ENCODE measurements at regions not wholly inside any gene's neighbourhood (a gene's known extent, or its start where the extent isn't known, plus 50 kb on each side); places are given as distances from the start of the nearest gene placed in this dataset.
A peak's percentile ranks its signal among the peaks of the same experiment; 100 is the strongest.

DNA sequence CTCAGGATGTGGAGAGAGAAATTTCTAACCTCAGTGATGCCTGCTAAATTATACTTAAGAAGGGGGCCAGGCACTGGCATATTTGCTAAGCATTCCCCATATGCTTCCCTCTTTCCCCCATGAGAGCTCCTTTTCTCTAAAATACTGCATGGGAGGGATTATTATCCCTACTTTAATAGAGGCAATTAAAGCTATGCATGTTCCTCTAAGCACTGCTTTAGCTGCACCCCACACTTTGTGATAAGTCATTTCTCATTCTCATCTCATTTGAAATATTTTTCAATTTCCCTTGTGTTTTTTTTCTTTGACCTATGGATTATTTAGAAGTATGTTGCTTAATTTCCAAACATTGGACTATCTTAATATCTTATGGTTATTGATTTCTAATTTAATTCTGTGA lies 72.1 kb upstream of the CIBAR2 start:
- no peaks in the 10 kb centered on the region for H3K27me3 ChIP-seq (ENCODE audit: control insufficient read depth in 1 of 2, insufficient read depth in 2 of 2, low read length in 2 of 2)
- TF ChIP-seq ZNF432 (CRISPR knock-in tag; IDR thresholded peaks at IDR 0.05; ENCODE audit: borderline replicate concordance) (no peak), CHD4 (IDR thresholded peaks at IDR 0.05; ENCODE audit: borderline replicate concordance, low read length) (peak; percentile 83; the same call in 1 of the 2 replicates), NONO (IDR thresholded peaks at IDR 0.05) (no peak), NONO (CRISPR knock-in tag; conservative IDR thresholded peaks at IDR 0.05) (no peak), ZFP90 (CRISPR knock-in tag; IDR thresholded peaks at IDR 0.05; ENCODE audit: borderline replicate concordance) (peak; percentile 100), SIX4 (CRISPR knock-in tag; IDR thresholded peaks at IDR 0.05) (no peak), KDM3A (CRISPR knock-in tag; IDR thresholded peaks at IDR 0.05; ENCODE audit: low read depth) (no peak)
- TF ChIP-seq, protein P1, sequence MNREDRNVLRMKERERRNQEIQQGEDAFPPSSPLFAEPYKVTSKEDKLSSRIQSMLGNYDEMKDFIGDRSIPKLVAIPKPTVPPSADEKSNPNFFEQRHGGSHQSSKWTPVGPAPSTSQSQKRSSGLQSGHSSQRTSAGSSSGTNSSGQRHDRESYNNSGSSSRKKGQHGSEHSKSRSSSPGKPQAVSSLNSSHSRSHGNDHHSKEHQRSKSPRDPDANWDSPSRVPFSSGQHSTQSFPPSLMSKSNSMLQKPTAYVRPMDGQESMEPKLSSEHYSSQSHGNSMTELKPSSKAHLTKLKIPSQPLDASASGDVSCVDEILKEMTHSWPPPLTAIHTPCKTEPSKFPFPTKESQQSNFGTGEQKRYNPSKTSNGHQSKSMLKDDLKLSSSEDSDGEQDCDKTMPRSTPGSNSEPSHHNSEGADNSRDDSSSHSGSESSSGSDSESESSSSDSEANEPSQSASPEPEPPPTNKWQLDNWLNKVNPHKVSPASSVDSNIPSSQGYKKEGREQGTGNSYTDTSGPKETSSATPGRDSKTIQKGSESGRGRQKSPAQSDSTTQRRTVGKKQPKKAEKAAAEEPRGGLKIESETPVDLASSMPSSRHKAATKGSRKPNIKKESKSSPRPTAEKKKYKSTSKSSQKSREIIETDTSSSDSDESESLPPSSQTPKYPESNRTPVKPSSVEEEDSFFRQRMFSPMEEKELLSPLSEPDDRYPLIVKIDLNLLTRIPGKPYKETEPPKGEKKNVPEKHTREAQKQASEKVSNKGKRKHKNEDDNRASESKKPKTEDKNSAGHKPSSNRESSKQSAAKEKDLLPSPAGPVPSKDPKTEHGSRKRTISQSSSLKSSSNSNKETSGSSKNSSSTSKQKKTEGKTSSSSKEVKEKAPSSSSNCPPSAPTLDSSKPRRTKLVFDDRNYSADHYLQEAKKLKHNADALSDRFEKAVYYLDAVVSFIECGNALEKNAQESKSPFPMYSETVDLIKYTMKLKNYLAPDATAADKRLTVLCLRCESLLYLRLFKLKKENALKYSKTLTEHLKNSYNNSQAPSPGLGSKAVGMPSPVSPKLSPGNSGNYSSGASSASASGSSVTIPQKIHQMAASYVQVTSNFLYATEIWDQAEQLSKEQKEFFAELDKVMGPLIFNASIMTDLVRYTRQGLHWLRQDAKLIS (CRISPR knock-in tag; IDR thresholded peaks at IDR 0.05), result no peak
- TF ChIP-seq, protein P2, sequence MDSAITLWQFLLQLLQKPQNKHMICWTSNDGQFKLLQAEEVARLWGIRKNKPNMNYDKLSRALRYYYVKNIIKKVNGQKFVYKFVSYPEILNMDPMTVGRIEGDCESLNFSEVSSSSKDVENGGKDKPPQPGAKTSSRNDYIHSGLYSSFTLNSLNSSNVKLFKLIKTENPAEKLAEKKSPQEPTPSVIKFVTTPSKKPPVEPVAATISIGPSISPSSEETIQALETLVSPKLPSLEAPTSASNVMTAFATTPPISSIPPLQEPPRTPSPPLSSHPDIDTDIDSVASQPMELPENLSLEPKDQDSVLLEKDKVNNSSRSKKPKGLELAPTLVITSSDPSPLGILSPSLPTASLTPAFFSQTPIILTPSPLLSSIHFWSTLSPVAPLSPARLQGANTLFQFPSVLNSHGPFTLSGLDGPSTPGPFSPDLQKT (CRISPR knock-in tag; IDR thresholded peaks at IDR 0.05; ENCODE audit: borderline replicate concordance), result no peak
- H3K27ac ChIP-seq (ENCODE audit: extremely low read length, insufficient read depth, low read length), result no peak overlapping the region
- no peak overlapping the region for H3K4me3 ChIP-seq (replicated peaks in 1 of 3; ENCODE audit: insufficient read depth in 1 of 3, low read depth in 2 of 3, low read length in 3 of 3)
- no peak overlapping the region for H3K9ac ChIP-seq (ENCODE audit: insufficient read depth, low read depth, low read length)
- no peaks in the 10 kb centered on the region for H3K79me2 ChIP-seq (ENCODE audit: insufficient read depth, low read length)
- no peak overlapping the region for H2AFZ ChIP-seq (ENCODE audit: low read length)
- peaks cover 19% of the 10 kb centered on the region for H3K4me1 ChIP-seq (ENCODE audit: insufficient read depth, low read length)
- no peak for DNase-seq (ENCODE audit: low spot score)
- H3K36me3 ChIP-seq (replicated peaks in 1 of 2; ENCODE audit: control insufficient read depth in 1 of 2, insufficient read depth in 2 of 2, low read length in 2 of 2), result peaks cover 0 to 12% of the 10 kb centered on the region in 2 experiments; a peak in 1 of 5 replicates
- no TSS peak for BruUV-seq (replicated peaks)
- no peak overlapping the region for H3K4me2 ChIP-seq (ENCODE audit: low read depth, low read length)
- CTCF ChIA-PET (ENCODE audit: low intra/inter-chr PET ratio, low total read pairs), result no interaction called here
- peaks cover 3% of the 10 kb centered on the region; the same call in 1 of the 2 replicates for H4K20me1 ChIP-seq (ENCODE audit: insufficient read depth, low read length)
- intact Hi-C loops (cut with micrococcal nuclease; ENCODE audit: unreplicated experiment) (no loop called here), in situ Hi-C loops (cut with HindIII; ENCODE audit: extremely low pct_ligation_motif_present, low pct_unique_long_range_greater_than_20kb) (no loop called here)
- POLR2A ChIA-PET, result interaction anchor here (1.1 kb wide), 1 partner anchor 24 kb away, joined by 7 read pairs; no protein-coding TSS in a partner anchor
- FAIRE-seq, result no peak
- H3K9me3 ChIP-seq (ENCODE audit: low read length), result peaks cover 13% of the 10 kb centered on the region; the same call in 1 of the 2 replicates
- ATAC-seq, result no peak
